Sigmoid colon (tissue), 3 donors: ENCODE measurements at regions not wholly inside any gene's neighbourhood (a gene's known extent, or its start where the extent isn't known, plus 50 kb on each side); places are given as distances from the start of the nearest gene placed in this dataset.

ENCODE experiments used
- CTCF ChIP-seq, 4 experiments: fragments of 450-650 bp in 3 of 4; fragments of 200-600 bp in 1 of 4; IDR thresholded peaks; one replicate each; pipeline ENCODE4 v1.5.1; 2016 to 2019; ENCODE audit warnings: antibody characterized with exemption in 4 of 4, mild to moderate bottlenecking in 3 of 4, moderate library complexity in 2 of 4
- POLR2A ChIP-seq, 2 donors: fragments of 450-650 bp; IDR thresholded peaks; one replicate each; pipeline ENCODE4 v1.6.1; 2016; ENCODE audit warnings: antibody characterized with exemption in 2 of 2, mild to moderate bottlenecking in 2 of 2, moderate library complexity in 2 of 2

DNA sequence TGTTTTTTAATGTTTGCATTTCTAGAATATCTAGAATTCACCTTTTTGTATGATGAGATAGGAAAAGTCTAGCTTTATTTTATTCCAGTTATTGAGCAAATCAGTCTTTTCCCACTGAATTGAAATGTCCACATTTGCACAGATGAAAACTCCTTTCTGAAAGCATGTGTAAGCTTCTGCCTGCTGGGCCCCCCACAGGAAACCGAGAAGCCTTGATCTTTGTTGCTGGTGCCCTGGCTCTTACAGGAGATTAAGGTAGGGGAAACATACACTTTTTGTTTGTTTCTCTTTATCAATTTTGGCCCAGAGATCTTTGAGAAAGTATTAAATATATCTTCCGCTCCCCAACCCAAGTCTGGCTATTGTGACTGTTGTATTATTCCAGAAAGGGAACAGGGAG, 87.2 kb upstream of the GNAZ start:
- no peak for TF ChIP-seq CTCF (IDR thresholded peaks at IDR 0.05)
- TF ChIP-seq POLR2A (IDR thresholded peaks at IDR 0.05) = no peak
